ENCODE measurements at regions not wholly inside any gene's neighbourhood (a gene's known extent, or its start where the extent isn't known, plus 50 kb on each side); places are given as distances from the start of the nearest gene placed in this dataset.

- Histone ChIP-seq H3K27ac (no peak overlapping the region), H3K27me3 (no peaks in the 10 kb centered on the region), H3K36me3 (peaks cover 0 to 7% (median 0%) of the 10 kb centered on the region in 9 donors), H3K9me3 (no peaks in the 10 kb centered on the region), H3K4me1 (peaks cover 0 to 68% (median 30%) of the 10 kb centered on the region in 9 donors), H3K4me3 (no peak overlapping the region)
- DNase-seq: no peak
- intact Hi-C loops (cut with DNase I): no loop called here
- TF ChIP-seq CTCF (IDR thresholded peaks at IDR 0.05): no peak
- no peak for ATAC-seq
- 97% methylated on average over 2 of the region's 2 CpGs for WGBS, 2 donors
Observed at GRCh38 chr1:232529747-232530146, 100.2 kb downstream of the SIPA1L2 start.

- H3K9me3 ChIP-seq: no peaks in the 10 kb centered on the region
- intact Hi-C loops (cut with DNase I): no loop called here
- WGBS, 2 donors: 82 to 83% methylated on average over 2 of the region's 2 CpGs
- H3K27me3 ChIP-seq: no peaks in the 10 kb centered on the region
- no peak for DNase-seq
- H3K27ac ChIP-seq: no peak overlapping the region
- TF ChIP-seq CTCF (IDR thresholded peaks at IDR 0.05): no peak
- ATAC-seq: peak in 1 of 8 donors; percentile 28
- peaks cover 0 to 7% (median 0%) of the 10 kb centered on the region in 9 donors for H3K36me3 ChIP-seq
- peaks cover 3 to 68% (median 29%) of the 10 kb centered on the region in 9 donors for H3K4me1 ChIP-seq
- no peak overlapping the region for H3K4me3 ChIP-seq
Observed at GRCh38 chr1:232528472-232529089, 101.4 kb downstream of the SIPA1L2 start.

GRCh38 chr1:232524056-232524455 is 105.9 kb downstream of the SIPA1L2 start:
- Histone ChIP-seq H3K27me3 (no peaks in the 10 kb centered on the region), H3K27ac (no peak overlapping the region), H3K4me3 (no peak overlapping the region), H3K9me3 (no peaks in the 10 kb centered on the region), H3K4me1 (peaks cover 3 to 67% (median 32%) of the 10 kb centered on the region in 9 donors), H3K36me3 (no peaks in the 10 kb centered on the region)
- ATAC-seq (no peak), DNase-seq (no peak)
- TF ChIP-seq CTCF (IDR thresholded peaks at IDR 0.05): no peak
- intact Hi-C loops (cut with DNase I): no loop called here
- WGBS, 2 donors: 63 to 71% methylated on average over 2 of the region's 2 CpGs

- Histone ChIP-seq H3K4me1 (peaks cover 3 to 60% (median 36%) of the 10 kb centered on the region in 9 donors), H3K27me3 (no peaks in the 10 kb centered on the region), H3K36me3 (no peaks in the 10 kb centered on the region), H3K4me3 (no peak overlapping the region), H3K9me3 (no peaks in the 10 kb centered on the region), H3K27ac (no peak overlapping the region)
- intact Hi-C loops (cut with DNase I): no loop called here
- 89 to 96% methylated on average over 1 of the region's 1 CpG for WGBS, 2 donors
- ATAC-seq: no peak
- no peak for DNase-seq
- TF ChIP-seq CTCF (IDR thresholded peaks at IDR 0.05): no peak
Observed at GRCh38 chr1:232522189-232522588, 107.7 kb downstream of the SIPA1L2 start.
